Mammary epithelial cell (primary cell): ENCODE measurements at regions not wholly inside any gene's neighbourhood (a gene's known extent, or its start where the extent isn't known, plus 50 kb on each side); places are given as distances from the start of the nearest gene placed in this dataset.

Experiments
- EZH2 ChIP-seq: IDR thresholded peaks from 2 replicates; pipeline ENCODE4 v1.6.1; 2012; ENCODE audit warnings: low read length, inconsistent platforms, borderline replicate concordance
- TF ChIP-seq, protein P1 (sequence below), 2 donors: IDR thresholded peaks in 1 of 2; conservative IDR thresholded peaks in 1 of 2; 2 replicates each; pipeline ENCODE4 v1.5.1; 2011 to 2012; ENCODE audit warnings: inconsistent platforms in 2 of 2, low read length in 2 of 2, mild to moderate bottlenecking in 2 of 2, control low read depth in 1 of 2, low read depth in 1 of 2; ENCODE audit not compliant: insufficient read depth in 1 of 2; ENCODE audit errors: extremely low read depth in 1 of 2

DNA sequence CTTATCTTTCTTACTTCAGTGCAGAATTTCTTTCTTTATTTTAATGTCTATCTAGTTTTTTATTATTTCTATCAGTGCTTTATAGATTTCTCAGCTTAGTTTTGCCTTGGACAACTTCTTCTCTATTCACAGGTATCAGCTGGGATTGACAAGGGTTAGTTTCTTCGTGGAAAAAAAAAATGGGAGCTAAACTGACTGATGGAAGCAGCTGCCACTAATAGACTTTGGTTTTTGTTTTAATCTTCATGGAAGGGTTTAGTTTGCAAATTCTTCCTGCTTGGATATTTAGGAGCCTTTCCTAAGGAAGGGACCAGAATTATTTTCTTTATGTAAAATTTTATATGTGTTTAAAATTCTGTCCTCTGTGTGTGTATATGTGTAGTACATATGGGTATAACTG is 306.1 kb upstream of the FMN2 start:
- TF ChIP-seq, protein P1, sequence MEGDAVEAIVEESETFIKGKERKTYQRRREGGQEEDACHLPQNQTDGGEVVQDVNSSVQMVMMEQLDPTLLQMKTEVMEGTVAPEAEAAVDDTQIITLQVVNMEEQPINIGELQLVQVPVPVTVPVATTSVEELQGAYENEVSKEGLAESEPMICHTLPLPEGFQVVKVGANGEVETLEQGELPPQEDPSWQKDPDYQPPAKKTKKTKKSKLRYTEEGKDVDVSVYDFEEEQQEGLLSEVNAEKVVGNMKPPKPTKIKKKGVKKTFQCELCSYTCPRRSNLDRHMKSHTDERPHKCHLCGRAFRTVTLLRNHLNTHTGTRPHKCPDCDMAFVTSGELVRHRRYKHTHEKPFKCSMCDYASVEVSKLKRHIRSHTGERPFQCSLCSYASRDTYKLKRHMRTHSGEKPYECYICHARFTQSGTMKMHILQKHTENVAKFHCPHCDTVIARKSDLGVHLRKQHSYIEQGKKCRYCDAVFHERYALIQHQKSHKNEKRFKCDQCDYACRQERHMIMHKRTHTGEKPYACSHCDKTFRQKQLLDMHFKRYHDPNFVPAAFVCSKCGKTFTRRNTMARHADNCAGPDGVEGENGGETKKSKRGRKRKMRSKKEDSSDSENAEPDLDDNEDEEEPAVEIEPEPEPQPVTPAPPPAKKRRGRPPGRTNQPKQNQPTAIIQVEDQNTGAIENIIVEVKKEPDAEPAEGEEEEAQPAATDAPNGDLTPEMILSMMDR (conservative IDR thresholded peaks at IDR 0.05 in 1 of 2, IDR thresholded peaks at IDR 0.05 in 1 of 2; ENCODE audit: extremely low read depth in 1 of 2, insufficient read depth in 1 of 2, low read depth in 1 of 2, low read length in 2 of 2), result no peak
- TF ChIP-seq EZH2, result no peak
